ENCODE measurements at regions not wholly inside any gene's neighbourhood (a gene's known extent, or its start where the extent isn't known, plus 50 kb on each side); places are given as distances from the start of the nearest gene placed in this dataset.
A peak's percentile ranks its signal among the peaks of the same experiment; 100 is the strongest.
"Not testable (repeated sequence)": the region's sequence is repeated elsewhere in the genome, so short reads cannot be mapped to it uniquely, and the experiment has no call there.

DNA sequence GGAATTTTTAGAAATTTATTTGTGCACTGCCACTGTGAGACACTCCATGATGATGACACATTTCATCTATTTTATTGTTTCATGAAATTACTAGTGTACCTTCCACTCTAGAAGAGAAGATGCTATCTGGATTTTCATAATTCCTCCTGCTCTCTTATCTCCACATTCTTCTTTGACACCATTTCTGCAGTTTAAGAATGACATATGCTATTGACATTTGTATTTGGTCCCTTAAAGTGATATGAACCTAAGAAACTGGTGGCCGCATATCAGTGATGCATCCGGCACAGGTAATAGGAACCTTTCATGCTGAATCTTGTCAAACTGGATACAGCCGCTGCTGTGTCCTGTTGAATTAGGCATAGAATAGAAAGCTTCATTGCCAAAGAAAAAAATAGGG, 696.3 kb downstream of the TMEM121 start:
- Histone ChIP-seq H3K9me3 (ENCODE audit: control insufficient read depth, low read length) (no peaks in the 10 kb centered on the region), H3K27ac (ENCODE audit: insufficient read depth, low read length, poor library complexity, severe bottlenecking) (no peak overlapping the region)

DNA sequence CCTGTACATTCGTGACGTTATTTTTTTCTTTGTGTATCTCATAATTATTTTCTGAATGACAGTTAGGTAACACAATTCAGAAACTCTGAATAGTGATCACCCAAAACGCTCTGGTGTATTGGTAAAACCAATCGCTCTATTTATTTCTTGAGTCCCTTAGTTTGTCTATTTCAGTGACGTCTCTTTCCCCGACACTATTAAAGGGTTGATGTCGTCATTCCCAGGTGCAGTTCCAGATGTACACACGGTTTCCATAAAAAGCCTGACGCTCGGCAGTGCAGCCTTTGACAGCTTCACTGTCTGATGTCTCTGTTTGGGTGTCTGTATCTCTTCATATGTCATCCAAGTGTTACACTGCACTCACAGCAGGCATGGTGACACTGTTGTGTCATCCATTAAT, 701.4 kb downstream of the TMEM121 start:
- Histone ChIP-seq H3K36me3 (ENCODE audit: control insufficient read depth, insufficient read depth, low read length) (no peaks in the 10 kb centered on the region), H3K4me3 (ENCODE audit: insufficient read depth, low read depth, low read length, poor library complexity, severe bottlenecking) (no peak overlapping the region), H3K27ac (ENCODE audit: insufficient read depth, low read length, poor library complexity, severe bottlenecking) (no peak overlapping the region), H3K9me3 (ENCODE audit: control insufficient read depth, low read length) (no peaks in the 10 kb centered on the region), H3K27me3 (replicated peaks; ENCODE audit: control insufficient read depth, insufficient read depth, low read length, poor library complexity, severe bottlenecking) (no peaks in the 10 kb centered on the region), H3K4me1 (ENCODE audit: control insufficient read depth, insufficient read depth, low read length, poor library complexity, severe bottlenecking) (peaks cover 24% of the 10 kb centered on the region)
- DNase-seq: no peak

More for the DNA sequence above, 696.3 kb downstream of the TMEM121 start:
- Histone ChIP-seq H3K4me3 (ENCODE audit: insufficient read depth, low read depth, low read length, poor library complexity, severe bottlenecking) (no peak overlapping the region), H3K4me1 (ENCODE audit: control insufficient read depth, insufficient read depth, low read length, poor library complexity, severe bottlenecking) (peaks cover 13% of the 10 kb centered on the region), H3K27me3 (replicated peaks; ENCODE audit: control insufficient read depth, insufficient read depth, low read length, poor library complexity, severe bottlenecking) (no peaks in the 10 kb centered on the region), H3K36me3 (ENCODE audit: control insufficient read depth, insufficient read depth, low read length) (no peaks in the 10 kb centered on the region)
- no peak for DNase-seq

DNA sequence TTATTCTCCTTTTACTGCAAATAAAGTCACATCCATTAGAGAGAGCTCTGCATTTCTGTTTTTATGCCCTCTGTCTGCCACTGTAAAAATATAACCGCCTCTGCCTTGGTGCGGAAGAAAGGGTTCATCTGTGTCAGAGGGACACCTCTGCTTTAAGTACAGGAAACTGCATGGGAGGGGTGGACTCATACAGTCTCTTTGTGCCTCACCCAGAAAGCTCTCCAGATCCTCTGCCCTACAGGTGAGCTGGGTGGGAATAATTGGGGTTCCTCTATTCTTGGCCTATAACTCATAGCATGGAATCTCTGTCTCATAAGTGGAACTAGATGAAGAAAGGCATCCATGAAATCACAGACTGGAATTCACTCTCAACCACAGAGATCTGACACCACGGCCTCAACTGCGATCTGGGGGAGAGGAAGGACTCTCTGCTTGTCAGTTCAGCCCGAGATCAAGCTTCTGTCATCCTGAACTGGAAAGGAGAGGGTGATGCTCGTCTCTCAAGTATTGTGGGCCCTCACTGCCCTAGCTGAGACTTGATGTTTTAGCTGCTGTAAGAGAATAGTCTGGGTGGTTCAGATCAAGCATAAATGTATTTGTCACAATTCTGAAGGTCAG, 702.3 kb downstream of the TMEM121 start:
- Histone ChIP-seq H3K27me3 (replicated peaks; ENCODE audit: control insufficient read depth, insufficient read depth, low read length, poor library complexity, severe bottlenecking) (no peaks in the 10 kb centered on the region), H3K36me3 (ENCODE audit: control insufficient read depth, insufficient read depth, low read length) (no peaks in the 10 kb centered on the region), H3K4me3 (ENCODE audit: insufficient read depth, low read depth, low read length, poor library complexity, severe bottlenecking) (peak overlapping the region; percentile 23), H3K9me3 (ENCODE audit: control insufficient read depth, low read length) (no peaks in the 10 kb centered on the region), H3K27ac (ENCODE audit: insufficient read depth, low read length, poor library complexity, severe bottlenecking) (peak overlapping the region; percentile 65), H3K4me1 (ENCODE audit: control insufficient read depth, insufficient read depth, low read length, poor library complexity, severe bottlenecking) (peaks cover 24% of the 10 kb centered on the region)
- peak in 1 of 3 donors; percentile 8 for DNase-seq

DNA sequence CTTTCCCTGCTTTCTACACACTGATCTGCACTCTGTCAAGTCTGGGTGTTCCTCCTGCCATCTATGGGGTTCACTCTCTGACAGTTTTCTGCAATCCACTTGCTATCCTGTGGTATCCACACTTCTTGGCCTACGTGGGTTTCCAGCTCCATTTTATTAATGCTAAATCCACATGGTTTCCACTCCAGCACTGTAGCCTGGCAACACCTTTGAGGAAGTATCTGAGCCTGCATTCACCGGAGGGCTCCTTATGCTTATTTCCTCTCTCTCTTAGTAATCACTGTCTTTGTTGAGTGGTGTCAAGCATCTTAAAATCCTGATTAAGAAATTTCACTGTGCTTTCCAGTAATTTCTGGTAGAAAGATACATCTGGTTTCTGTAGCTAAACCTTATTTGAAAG, 703.7 kb downstream of the TMEM121 start:
- Histone ChIP-seq H3K9me3 (ENCODE audit: control insufficient read depth, low read length) (no peaks in the 10 kb centered on the region), H3K4me3 (ENCODE audit: insufficient read depth, low read depth, low read length, poor library complexity, severe bottlenecking) (peak overlapping the region; percentile 11), H3K27ac (ENCODE audit: insufficient read depth, low read length, poor library complexity, severe bottlenecking) (no peak overlapping the region), H3K4me1 (ENCODE audit: control insufficient read depth, insufficient read depth, low read length, poor library complexity, severe bottlenecking) (peaks cover 18% of the 10 kb centered on the region), H3K27me3 (replicated peaks; ENCODE audit: control insufficient read depth, insufficient read depth, low read length, poor library complexity, severe bottlenecking) (no peaks in the 10 kb centered on the region), H3K36me3 (ENCODE audit: control insufficient read depth, insufficient read depth, low read length) (no peaks in the 10 kb centered on the region)
- DNase-seq: no peak

DNA sequence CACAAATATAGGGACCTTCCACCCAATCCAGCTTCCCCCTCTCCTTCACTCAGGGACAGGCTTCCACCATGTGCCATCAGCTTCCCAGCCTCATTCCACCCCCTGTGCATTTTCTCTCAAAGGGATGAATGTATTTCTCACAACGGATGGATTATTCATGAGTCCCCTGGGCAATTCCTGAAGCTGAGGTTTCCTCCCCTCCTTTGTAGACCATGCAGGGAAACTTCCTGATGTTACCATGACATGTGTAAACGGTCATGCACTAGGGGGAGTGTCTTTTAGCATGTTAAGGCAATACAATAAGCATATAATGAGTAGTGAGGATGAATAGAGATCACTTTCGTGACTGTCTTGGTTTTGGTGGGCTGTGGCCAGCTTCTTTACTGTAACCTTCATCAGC, 706.8 kb downstream of the TMEM121 start:
- H3K4me3 ChIP-seq (ENCODE audit: insufficient read depth, low read depth, low read length, poor library complexity, severe bottlenecking); DNase-seq; H3K9me3 ChIP-seq (ENCODE audit: control insufficient read depth, low read length); H3K27ac ChIP-seq (ENCODE audit: insufficient read depth, low read length, poor library complexity, severe bottlenecking); H3K36me3 ChIP-seq (ENCODE audit: control insufficient read depth, insufficient read depth, low read length); H3K27me3 ChIP-seq (replicated peaks; ENCODE audit: control insufficient read depth, insufficient read depth, low read length, poor library complexity, severe bottlenecking): not testable (repeated sequence)
- peaks cover 17% of the 10 kb centered on the region for H3K4me1 ChIP-seq (ENCODE audit: control insufficient read depth, insufficient read depth, low read length, poor library complexity, severe bottlenecking)

DNA sequence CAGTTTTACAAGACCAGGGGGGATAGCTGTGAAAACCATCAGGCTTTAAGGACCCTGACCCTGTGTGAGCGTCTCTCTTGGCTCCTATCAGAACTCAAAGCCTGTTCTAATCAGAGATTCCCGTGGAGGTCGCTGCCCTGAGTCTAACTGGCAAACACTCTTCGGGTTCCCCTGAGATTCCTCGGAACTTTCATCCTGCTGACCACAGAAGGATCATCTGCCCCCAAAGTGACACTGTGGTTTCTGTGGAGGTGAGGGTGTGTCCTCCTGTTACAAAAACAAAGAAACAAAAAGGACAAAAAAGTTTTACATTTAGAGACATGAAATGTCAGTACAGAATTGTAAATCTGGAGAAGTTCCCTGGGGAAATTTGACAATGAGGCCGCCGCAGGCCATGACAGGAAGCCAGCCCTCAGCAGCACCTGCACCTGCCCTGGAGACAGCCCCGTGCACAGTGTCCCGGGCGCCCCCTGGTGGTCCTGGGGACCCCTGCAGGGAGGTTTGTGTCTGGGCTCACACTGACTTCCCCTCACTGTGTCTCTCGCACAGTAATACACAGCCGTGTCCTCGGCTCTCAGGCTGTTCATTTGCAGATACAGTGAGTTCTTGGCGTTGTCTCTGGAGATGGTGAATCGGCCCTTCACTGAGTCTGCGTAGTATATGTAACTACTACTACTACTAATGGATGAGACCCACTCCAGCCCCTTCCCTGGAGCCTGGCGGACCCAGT, 708.3 kb downstream of the TMEM121 start:
- H3K4me3 ChIP-seq (ENCODE audit: insufficient read depth, low read depth, low read length, poor library complexity, severe bottlenecking): not testable (repeated sequence)
- peak in 1 of 3 donors; percentile 23 for DNase-seq

DNA sequence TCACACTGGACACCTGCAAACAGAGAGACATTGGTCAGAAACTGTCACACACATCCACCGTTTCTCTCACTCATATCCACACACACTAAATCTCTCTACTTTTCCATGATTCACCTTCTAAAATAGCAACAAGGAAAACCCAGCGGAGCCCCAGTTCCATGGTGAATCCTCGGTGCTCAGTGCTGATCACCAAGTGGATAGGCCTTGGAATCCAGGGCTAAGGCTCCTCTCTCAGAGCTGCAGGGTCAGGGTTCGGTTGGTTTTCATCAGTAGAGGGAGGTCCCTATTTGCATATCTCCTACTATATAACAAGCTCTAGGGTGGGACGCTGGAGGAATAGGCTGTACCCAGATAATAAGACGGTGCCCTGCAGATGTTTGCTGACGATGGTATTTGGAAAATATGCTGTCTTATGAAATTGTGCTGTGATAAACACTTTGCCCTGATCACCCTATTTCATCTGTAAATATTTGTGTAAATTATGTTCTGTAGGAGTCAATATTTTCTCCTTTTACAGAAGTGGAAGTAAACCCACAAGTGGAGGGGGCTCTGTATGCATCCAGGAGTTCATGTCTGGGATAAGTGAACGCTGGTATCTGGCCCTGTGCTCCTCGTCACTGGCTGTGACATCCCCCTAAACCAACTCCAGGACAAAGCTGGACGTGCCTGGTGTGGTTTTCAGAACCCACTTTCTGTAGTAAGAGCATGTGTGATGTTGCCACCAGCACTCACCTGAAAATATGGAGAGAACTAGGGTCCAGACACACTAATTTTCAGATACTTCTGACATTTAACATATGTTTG, 709.2 kb downstream of the TMEM121 start:
- Histone ChIP-seq H3K36me3 (ENCODE audit: control insufficient read depth, insufficient read depth, low read length) (no peaks in the 10 kb centered on the region), H3K4me3 (ENCODE audit: insufficient read depth, low read depth, low read length, poor library complexity, severe bottlenecking) (no peak overlapping the region), H3K27ac (ENCODE audit: insufficient read depth, low read length, poor library complexity, severe bottlenecking) (no peak overlapping the region), H3K27me3 (replicated peaks; ENCODE audit: control insufficient read depth, insufficient read depth, low read length, poor library complexity, severe bottlenecking) (no peaks in the 10 kb centered on the region), H3K4me1 (ENCODE audit: control insufficient read depth, insufficient read depth, low read length, poor library complexity, severe bottlenecking) (peaks cover 4% of the 10 kb centered on the region), H3K9me3 (ENCODE audit: control insufficient read depth, low read length) (no peaks in the 10 kb centered on the region)
- no peak for DNase-seq

More for the DNA sequence above, 708.3 kb downstream of the TMEM121 start:
- not testable (repeated sequence) for H3K36me3 ChIP-seq (ENCODE audit: control insufficient read depth, insufficient read depth, low read length); H3K9me3 ChIP-seq (ENCODE audit: control insufficient read depth, low read length); H3K27ac ChIP-seq (ENCODE audit: insufficient read depth, low read length, poor library complexity, severe bottlenecking); H3K27me3 ChIP-seq (replicated peaks; ENCODE audit: control insufficient read depth, insufficient read depth, low read length, poor library complexity, severe bottlenecking); H3K4me1 ChIP-seq (ENCODE audit: control insufficient read depth, insufficient read depth, low read length, poor library complexity, severe bottlenecking)

DNA sequence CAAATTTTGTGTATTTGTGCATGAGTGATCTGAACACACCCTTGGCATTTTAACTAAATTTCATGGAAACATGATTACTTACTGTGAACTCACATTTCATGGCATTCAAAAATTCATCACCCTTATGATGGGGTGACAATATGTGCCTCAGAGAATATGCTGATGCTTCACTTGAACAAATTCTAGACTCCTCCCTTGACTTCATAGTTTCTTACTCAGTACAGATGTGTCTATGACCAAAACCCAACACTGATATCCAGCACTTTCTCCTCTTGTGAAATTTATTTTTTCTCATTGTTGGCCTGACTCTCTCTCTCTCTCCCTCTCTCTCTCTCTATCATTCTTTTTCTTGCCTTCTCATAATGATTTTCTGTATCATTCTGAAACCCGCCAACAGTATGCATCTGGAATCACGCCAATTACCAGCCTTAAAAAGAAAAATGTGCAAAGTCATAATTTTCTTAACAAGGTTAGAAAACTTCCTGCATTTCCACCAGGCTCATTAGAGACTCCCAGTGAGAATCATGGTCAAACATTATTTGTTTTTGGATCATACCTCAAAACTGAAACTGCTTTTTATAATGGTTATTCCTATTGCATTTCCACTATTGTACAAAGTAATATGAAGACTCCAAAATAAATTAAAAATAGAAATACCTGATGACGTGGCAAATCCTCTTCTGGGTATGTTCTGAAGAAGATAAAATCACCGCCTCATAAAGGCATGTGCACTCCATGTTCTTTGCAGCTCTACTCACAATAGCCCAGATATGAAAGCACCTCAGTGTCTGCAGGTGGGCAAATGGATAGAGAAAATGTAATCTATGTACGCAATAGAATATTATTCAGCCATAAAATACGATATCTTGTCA, 722.2 kb downstream of the TMEM121 start:
- Histone ChIP-seq H3K4me1 (ENCODE audit: control insufficient read depth, insufficient read depth, low read length, poor library complexity, severe bottlenecking) (no peaks in the 10 kb centered on the region), H3K27ac (ENCODE audit: insufficient read depth, low read length, poor library complexity, severe bottlenecking) (no peak overlapping the region), H3K9me3 (ENCODE audit: control insufficient read depth, low read length) (no peaks in the 10 kb centered on the region), H3K4me3 (ENCODE audit: insufficient read depth, low read depth, low read length, poor library complexity, severe bottlenecking) (no peak overlapping the region), H3K27me3 (replicated peaks; ENCODE audit: control insufficient read depth, insufficient read depth, low read length, poor library complexity, severe bottlenecking) (peaks cover 6% of the 10 kb centered on the region), H3K36me3 (ENCODE audit: control insufficient read depth, insufficient read depth, low read length) (no peaks in the 10 kb centered on the region)
- DNase-seq: no peak

DNA sequence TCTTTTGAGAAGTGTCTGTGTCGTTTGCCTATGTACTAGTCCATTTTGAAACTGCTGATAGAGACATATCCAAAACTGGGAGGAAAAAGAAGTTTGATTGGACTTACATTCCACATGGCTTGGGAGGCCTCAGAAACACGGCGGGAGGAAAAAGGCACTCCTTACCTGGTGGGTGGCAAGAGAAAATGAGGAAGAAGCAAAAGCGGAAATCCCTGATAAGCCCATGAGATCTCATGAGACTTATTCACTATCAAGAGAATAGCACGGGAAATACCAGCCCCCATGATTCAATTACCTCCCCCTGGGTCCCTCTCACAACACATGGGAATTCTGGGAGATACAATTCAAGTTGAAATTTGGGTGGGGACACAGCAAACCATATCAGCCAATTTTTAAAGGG, 727.6 kb downstream of the TMEM121 start:
- not testable (repeated sequence) for H3K27ac ChIP-seq (ENCODE audit: insufficient read depth, low read length, poor library complexity, severe bottlenecking); H3K36me3 ChIP-seq (ENCODE audit: control insufficient read depth, insufficient read depth, low read length); DNase-seq; H3K9me3 ChIP-seq (ENCODE audit: control insufficient read depth, low read length); H3K27me3 ChIP-seq (replicated peaks; ENCODE audit: control insufficient read depth, insufficient read depth, low read length, poor library complexity, severe bottlenecking); H3K4me3 ChIP-seq (ENCODE audit: insufficient read depth, low read depth, low read length, poor library complexity, severe bottlenecking); H3K4me1 ChIP-seq (ENCODE audit: control insufficient read depth, insufficient read depth, low read length, poor library complexity, severe bottlenecking)

Data from effector memory CD4-positive, alpha-beta T cell (primary cell).